ENCODE measurements at regions not wholly inside any gene's neighbourhood (a gene's known extent, or its start where the extent isn't known, plus 50 kb on each side); places are given as distances from the start of the nearest gene placed in this dataset.

Small RNA genes in the stretch of these regions (small RNA-seq; reads per million reads assigned to genes)
- gene RNU4ATAC9P = 0 reads per million in 4 donors

Data from stomach (tissue), 4 donors.